H9 (cell line): ENCODE measurements at regions not wholly inside any gene's neighbourhood (a gene's known extent, or its start where the extent isn't known, plus 50 kb on each side); places are given as distances from the start of the nearest gene placed in this dataset.

Experiments
- DNase-seq: peaks from one replicate; pipeline ENCODE4 v3.0.0-alpha.2; 2017
- H2AFZ ChIP-seq: one replicate; pipeline ENCODE4 v1.6.1; 2013; ENCODE audit warnings: mild to moderate bottlenecking, low read length, control low read depth, moderate library complexity
- H2AK5ac ChIP-seq: 2 replicates; pipeline ENCODE4 v1.6.1; 2013; ENCODE audit warnings: low read length, control low read depth, mixed read lengths; ENCODE audit not compliant: insufficient read length
- H2BK120ac ChIP-seq: one replicate; pipeline ENCODE4 v1.6.1; 2013; ENCODE audit warnings: low read depth, mild to moderate bottlenecking, low read length, control low read depth, inconsistent platforms; ENCODE audit not compliant: poor library complexity, severe bottlenecking
- H2BK12ac ChIP-seq: 2 replicates; pipeline ENCODE4 v1.6.1; 2013; ENCODE audit warnings: low read length, control low read depth, mixed read lengths, low read depth; ENCODE audit not compliant: insufficient read length
- H2BK15ac ChIP-seq: 2 replicates; pipeline ENCODE4 v1.6.1; 2013; ENCODE audit warnings: low read depth, low read length, control low read depth
- H2BK20ac ChIP-seq: one replicate; pipeline ENCODE4 v1.6.1; 2013; ENCODE audit warnings: low read depth, mild to moderate bottlenecking, low read length, control low read depth, inconsistent platforms; ENCODE audit not compliant: poor library complexity, severe bottlenecking
- H2BK5ac ChIP-seq: 2 replicates; pipeline ENCODE4 v1.6.1; 2013; ENCODE audit warnings: low read length, control low read depth, mixed read lengths; ENCODE audit not compliant: insufficient read length
- H3K14ac ChIP-seq: 2 replicates; pipeline ENCODE4 v1.6.1; 2013; ENCODE audit warnings: low read length, control low read depth; ENCODE audit not compliant: insufficient read depth
- H3K18ac ChIP-seq: 2 replicates; pipeline ENCODE4 v1.6.1; 2013; ENCODE audit warnings: low read depth, mild to moderate bottlenecking, mixed read lengths, low read length, control low read depth; ENCODE audit not compliant: insufficient read length
- H3K23ac ChIP-seq: 2 replicates; pipeline ENCODE4 v1.6.1; 2013; ENCODE audit warnings: low read length, control low read depth, mixed read lengths, low read depth; ENCODE audit not compliant: insufficient read length
- H3K23me2 ChIP-seq: 2 replicates; pipeline ENCODE4 v1.6.1; 2013; ENCODE audit warnings: low read depth, mild to moderate bottlenecking, mixed read lengths, low read length, control low read depth; ENCODE audit not compliant: insufficient read length, poor library complexity, severe bottlenecking
- H3K27ac ChIP-seq: 2 replicates; pipeline ENCODE4 v1.5.1; 2013; ENCODE audit warnings: low read length, control low read depth, mixed read lengths, low read depth; ENCODE audit not compliant: insufficient read length
- H3K27me3 ChIP-seq: 2 replicates; pipeline ENCODE4 v1.6.1; 2013; ENCODE audit warnings: low read length, control low read depth, inconsistent platforms; ENCODE audit not compliant: insufficient read depth
- H3K4ac ChIP-seq: 2 replicates; pipeline ENCODE4 v1.6.1; 2013; ENCODE audit warnings: low read depth, mild to moderate bottlenecking, control low read depth, inconsistent platforms, low read length, moderate library complexity
- H3K4me1 ChIP-seq: 2 replicates; pipeline ENCODE4 v1.6.1; 2013; ENCODE audit warnings: low read length, control low read depth, inconsistent platforms; ENCODE audit not compliant: insufficient read depth
- H3K4me2 ChIP-seq: 2 replicates; pipeline ENCODE4 v1.6.1; 2013; ENCODE audit warnings: low read length, control low read depth, mixed read lengths; ENCODE audit not compliant: insufficient read length, insufficient read depth
- H3K56ac ChIP-seq: 2 replicates; pipeline ENCODE4 v1.6.1; 2013; ENCODE audit warnings: low read depth, mild to moderate bottlenecking, mixed read lengths, low read length, control low read depth; ENCODE audit not compliant: insufficient read length
- H3K79me1 ChIP-seq: 2 replicates; pipeline ENCODE4 v1.6.1; 2013; ENCODE audit warnings: low read depth, mild to moderate bottlenecking, moderate library complexity, low read length, control low read depth, inconsistent platforms; ENCODE audit not compliant: insufficient read depth, poor library complexity, severe bottlenecking
- H3K79me2 ChIP-seq: 2 replicates; pipeline ENCODE4 v1.6.1; 2013; ENCODE audit warnings: low read length, control low read depth, inconsistent platforms; ENCODE audit not compliant: insufficient read depth
- H3K9ac ChIP-seq: 2 replicates; pipeline ENCODE4 v1.6.1; 2013; ENCODE audit warnings: low read length, control low read depth, mixed read lengths; ENCODE audit not compliant: insufficient read length; ENCODE audit errors: extremely low read depth
- H3K9me3 ChIP-seq: one replicate; pipeline ENCODE4 v1.6.1; 2013; ENCODE audit warnings: low read depth, low read length, inconsistent platforms; ENCODE audit not compliant: control insufficient read depth
- H3T11ph ChIP-seq: one replicate; pipeline ENCODE4 v1.6.1; 2013; ENCODE audit warnings: mild to moderate bottlenecking, low read length, control low read depth, inconsistent platforms
- H4K20me1 ChIP-seq: one replicate; pipeline ENCODE4 v1.6.1; 2013; ENCODE audit not compliant: control insufficient read depth, insufficient read length, insufficient read depth
- H4K5ac ChIP-seq: 2 replicates; pipeline ENCODE4 v1.6.1; 2013; ENCODE audit warnings: low read depth, mild to moderate bottlenecking, mixed read lengths, low read length, control low read depth; ENCODE audit not compliant: insufficient read length
- H4K8ac ChIP-seq: replicated peaks from 2 replicates; pipeline ENCODE4 v1.6.1; 2013; ENCODE audit warnings: low read length, control low read depth, mixed read lengths, low read depth; ENCODE audit not compliant: insufficient read length
- H4K91ac ChIP-seq: 2 replicates; pipeline ENCODE4 v1.6.1; 2013; ENCODE audit warnings: low read depth, mild to moderate bottlenecking, moderate library complexity, mixed read lengths, low read length, control low read depth; ENCODE audit not compliant: insufficient read length
- H3K27ac Mint-ChIP-seq, 3 experiments: 2 replicates in 2 of 3; 3 replicates in 1 of 3; pipeline ENCODE4 v1.8.0; 2020 to 2021; ENCODE audit warnings: mixed read lengths in 3 of 3, mild to moderate bottlenecking in 1 of 3, moderate library complexity in 1 of 3
- H3K27me3 Mint-ChIP-seq: 2 replicates; pipeline ENCODE4 v1.8.0; 2021; ENCODE audit warnings: low read depth, mild to moderate bottlenecking, moderate library complexity, mixed read lengths
- H3K36me3 Mint-ChIP-seq, 3 experiments: 2 replicates in 2 of 3; 3 replicates in 1 of 3; pipeline ENCODE4 v1.8.0; 2020 to 2021; ENCODE audit warnings: low read depth in 3 of 3, mixed read lengths in 3 of 3; ENCODE audit not compliant: insufficient read depth in 1 of 3
- H3K4me1 Mint-ChIP-seq, 2 experiments: 2 replicates each; pipeline ENCODE4 v1.8.0; 2020; ENCODE audit warnings: mixed read lengths in 2 of 2
- H3K4me3 Mint-ChIP-seq, 2 experiments: 2 replicates in 1 of 2; 3 replicates in 1 of 2; pipeline ENCODE4 v1.8.0; 2020 to 2021; ENCODE audit warnings: mild to moderate bottlenecking in 2 of 2, mixed read lengths in 2 of 2, moderate library complexity in 1 of 2
- H3K9me3 Mint-ChIP-seq, 2 experiments: 2 replicates in 1 of 2; 3 replicates in 1 of 2; pipeline ENCODE4 v1.8.0; 2020; ENCODE audit warnings: mild to moderate bottlenecking in 2 of 2, mixed read lengths in 2 of 2, moderate library complexity in 1 of 2
- WGBS: extraction: QIAGEN DNeasy Blood & Tissue Kit; methylation state at CpG from one replicate; pipeline ENCODE4 v1.1.7; 2013; ENCODE audit warnings: missing lambda C conversion rate, low lambda C conversion rate, mixed read lengths; ENCODE audit not compliant: insufficient read length; ENCODE audit errors: extremely low coverage; 5-methylcytosine and 5-hydroxymethylcytosine counted together
- TF ChIP-seq, protein P1 (sequence below): fragments of 200-600 bp; sonication (generic); conservative IDR thresholded peaks from 3 replicates; pipeline ENCODE4 v1.8.0; 2021; ENCODE audit warnings: antibody characterized with exemption, mild to moderate bottlenecking

- Histone ChIP-seq H3K27ac (no peak overlapping the region), H3K79me1 (no peaks in the 10 kb centered on the region), H4K20me1 (no peaks in the 10 kb centered on the region), H2BK15ac (no peak overlapping the region), H3K79me2 (no peaks in the 10 kb centered on the region), H2BK12ac (no peak overlapping the region), H3K4me1 (no peaks in the 10 kb centered on the region; the same call in 1 of the 2 replicates), H4K5ac (no peak overlapping the region), H2BK5ac (no peak overlapping the region), H2AK5ac (no peak overlapping the region), H3K9me3 (no peaks in the 10 kb centered on the region), H3K27me3 (no peaks in the 10 kb centered on the region), H3K4me2 (no peak overlapping the region), H3T11ph (no peak overlapping the region), H2AFZ (no peak overlapping the region), H2BK20ac (no peak overlapping the region), H3K4ac (no peak overlapping the region), H2BK120ac (no peak overlapping the region), H4K8ac (no peak overlapping the region), H3K23me2 (no peaks in the 10 kb centered on the region), H3K23ac (no peak overlapping the region), H4K91ac (no peak overlapping the region), H3K14ac (no peak overlapping the region), H3K18ac (no peak overlapping the region), H3K9ac (no peak overlapping the region), H3K56ac (no peak overlapping the region)
- no peaks in the 10 kb centered on the region for H3K27me3 Mint-ChIP-seq
- TF ChIP-seq, protein P1, sequence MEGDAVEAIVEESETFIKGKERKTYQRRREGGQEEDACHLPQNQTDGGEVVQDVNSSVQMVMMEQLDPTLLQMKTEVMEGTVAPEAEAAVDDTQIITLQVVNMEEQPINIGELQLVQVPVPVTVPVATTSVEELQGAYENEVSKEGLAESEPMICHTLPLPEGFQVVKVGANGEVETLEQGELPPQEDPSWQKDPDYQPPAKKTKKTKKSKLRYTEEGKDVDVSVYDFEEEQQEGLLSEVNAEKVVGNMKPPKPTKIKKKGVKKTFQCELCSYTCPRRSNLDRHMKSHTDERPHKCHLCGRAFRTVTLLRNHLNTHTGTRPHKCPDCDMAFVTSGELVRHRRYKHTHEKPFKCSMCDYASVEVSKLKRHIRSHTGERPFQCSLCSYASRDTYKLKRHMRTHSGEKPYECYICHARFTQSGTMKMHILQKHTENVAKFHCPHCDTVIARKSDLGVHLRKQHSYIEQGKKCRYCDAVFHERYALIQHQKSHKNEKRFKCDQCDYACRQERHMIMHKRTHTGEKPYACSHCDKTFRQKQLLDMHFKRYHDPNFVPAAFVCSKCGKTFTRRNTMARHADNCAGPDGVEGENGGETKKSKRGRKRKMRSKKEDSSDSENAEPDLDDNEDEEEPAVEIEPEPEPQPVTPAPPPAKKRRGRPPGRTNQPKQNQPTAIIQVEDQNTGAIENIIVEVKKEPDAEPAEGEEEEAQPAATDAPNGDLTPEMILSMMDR: no peak
- DNase-seq: no peak
- H3K4me3 Mint-ChIP-seq: no peak overlapping the region
- H3K4me1 Mint-ChIP-seq: peaks cover 14 to 15% of the 10 kb centered on the region in 2 experiments
- WGBS: no CpG with 5 or more reads among the region's 3 CpGs
- H3K27ac Mint-ChIP-seq: peak overlapping the region; percentile 12 to 74 (median 42); a peak in 2 of 7 replicates
- no peaks in the 10 kb centered on the region for H3K36me3 Mint-ChIP-seq
- no peaks in the 10 kb centered on the region for H3K9me3 Mint-ChIP-seq
These were observed 280.9 kb downstream of the RAP2B start for GRCh38 chr3:153442799-153443487.
